CD4-positive, alpha-beta T cell treated with Interleukin-15 for 4 hours (primary cell): ENCODE measurements at regions not wholly inside any gene's neighbourhood (a gene's known extent, or its start where the extent isn't known, plus 50 kb on each side); places are given as distances from the start of the nearest gene placed in this dataset.
A peak's percentile ranks its signal among the peaks of the same experiment; 100 is the strongest.
"Not testable (repeated sequence)": the region's sequence is repeated elsewhere in the genome, so short reads cannot be mapped to it uniquely, and the experiment has no call there.

Source experiments
- DNase-seq: peaks from one replicate; pipeline ENCODE4 v3.0.0-alpha.2; 2020; ENCODE audit warnings: low spot score

GRCh38 chr6:139883776-139884175 lies 509.3 kb upstream of the CITED2 start:
- no peak for DNase-seq

GRCh38 chr6:139882977-139883728 lies 508.7 kb upstream of the CITED2 start:
- no peak for DNase-seq

GRCh38 chr6:139882234-139882633 lies 507.8 kb upstream of the CITED2 start:
- no peak for DNase-seq

GRCh38 chr6:139881728-139882211 lies 507.3 kb upstream of the CITED2 start:
- peak; percentile 19 for DNase-seq

GRCh38 chr6:139881236-139881635 lies 506.8 kb upstream of the CITED2 start:
- DNase-seq: no peak

- DNase-seq: no peak
These were observed 505.4 kb upstream of the CITED2 start for GRCh38 chr6:139879823-139880356.

- not testable (repeated sequence) for DNase-seq
These were observed 504.8 kb upstream of the CITED2 start for GRCh38 chr6:139879241-139879640.

GRCh38 chr6:139877828-139878405 lies 503.5 kb upstream of the CITED2 start:
- no peak for DNase-seq

GRCh38 chr6:139872665-139873064 lies 498.2 kb upstream of the CITED2 start:
- DNase-seq: no peak

GRCh38 chr6:139871803-139872510 lies 497.5 kb upstream of the CITED2 start:
- DNase-seq: no peak

- DNase-seq: no peak
These were observed 496.8 kb upstream of the CITED2 start for GRCh38 chr6:139871165-139871710.

- no peak for DNase-seq
These were observed 494.1 kb upstream of the CITED2 start for GRCh38 chr6:139868576-139868975.

GRCh38 chr6:139863964-139864363 lies 489.5 kb upstream of the CITED2 start:
- DNase-seq: no peak

- no peak for DNase-seq
These were observed 488.9 kb upstream of the CITED2 start for GRCh38 chr6:139863346-139863745.

GRCh38 chr6:139862311-139862710 lies 487.9 kb upstream of the CITED2 start:
- no peak for DNase-seq

GRCh38 chr6:139860203-139860602 lies 485.8 kb upstream of the CITED2 start:
- no peak for DNase-seq

- DNase-seq: no peak
These were observed 484.0 kb upstream of the CITED2 start for GRCh38 chr6:139858429-139858828.

GRCh38 chr6:139857143-139857542 lies 482.7 kb upstream of the CITED2 start:
- no peak for DNase-seq

- DNase-seq: no peak
These were observed 482.1 kb upstream of the CITED2 start for GRCh38 chr6:139856562-139856961.

GRCh38 chr6:139855671-139856311 lies 481.3 kb upstream of the CITED2 start:
- DNase-seq: no peak

- DNase-seq: no peak
These were observed 479.0 kb upstream of the CITED2 start for GRCh38 chr6:139853302-139853992.
